Calu3 (cell line): ENCODE measurements at regions not wholly inside any gene's neighbourhood (a gene's known extent, or its start where the extent isn't known, plus 50 kb on each side); places are given as distances from the start of the nearest gene placed in this dataset.

Experiments
- BruUV-seq: library from RNA; stranded (reverse); fragments of 400-500 nt; replicated peaks from 2 replicates; lab custom pipeline; 2021; lab: Mats Ljungman, UMichigan
- CTCF ChIA-PET: fragments of 300-600 bp; sonication (Branson Sonifier 250); formaldehyde crosslinking; loops from one replicate; lab custom pipeline; 2022; ENCODE audit warnings: antibody characterized with exemption; lab: Charles Lee
- DNase-seq: peaks from one replicate; pipeline ENCODE4 v3.0.0; 2022
- H3K27ac Mint-ChIP-seq: one replicate; pipeline ENCODE4 v1.8.0; 2022; ENCODE audit warnings: mixed read lengths; ENCODE audit not compliant: unreplicated experiment
- H3K27me3 Mint-ChIP-seq: one replicate; pipeline ENCODE4 v1.8.0; 2022; ENCODE audit warnings: mixed read lengths; ENCODE audit not compliant: unreplicated experiment
- H3K36me3 Mint-ChIP-seq: one replicate; pipeline ENCODE4 v1.8.0; 2022; ENCODE audit warnings: mild to moderate bottlenecking, moderate library complexity, mixed read lengths; ENCODE audit not compliant: insufficient read depth, unreplicated experiment
- H3K4me1 Mint-ChIP-seq: one replicate; pipeline ENCODE4 v1.8.0; 2022; ENCODE audit warnings: mild to moderate bottlenecking, low read depth, mixed read lengths; ENCODE audit not compliant: unreplicated experiment
- H3K4me3 Mint-ChIP-seq: one replicate; pipeline ENCODE4 v1.8.0; 2022; ENCODE audit warnings: mild to moderate bottlenecking, low read depth, moderate library complexity, mixed read lengths; ENCODE audit not compliant: unreplicated experiment
- H3K9me3 Mint-ChIP-seq: one replicate; pipeline ENCODE4 v1.8.0; 2022; ENCODE audit warnings: low read depth, mixed read lengths; ENCODE audit not compliant: unreplicated experiment
- CTCF ChIP-seq: fragments of 200-600 bp; IDR thresholded peaks from one replicate; pipeline ENCODE4 v1.8.0; 2022; ENCODE audit warnings: antibody characterized with exemption; ENCODE audit not compliant: unreplicated experiment
- intact Hi-C: fragments of 100-400 bp; cut with micrococcal nuclease; formaldehyde crosslinking; loops from one replicate; pipeline ENCODE4 v1.10.0; 2022; ENCODE audit not compliant: unreplicated experiment

GRCh38 chr13:103833294-103833852 lies 767.2 kb upstream of the SLC10A2 start:
- intact Hi-C loops = no loop called here
- no peaks in the 10 kb centered on the region for H3K36me3 Mint-ChIP-seq
- H3K27ac Mint-ChIP-seq = no peak overlapping the region
- no peak overlapping the region for H3K4me3 Mint-ChIP-seq
- no TSS peak for BruUV-seq
- no peak for TF ChIP-seq CTCF
- H3K27me3 Mint-ChIP-seq = no peaks in the 10 kb centered on the region
- no peaks in the 10 kb centered on the region for H3K4me1 Mint-ChIP-seq
- DNase-seq = no peak
- H3K9me3 Mint-ChIP-seq = peaks cover 6% of the 10 kb centered on the region
- CTCF ChIA-PET = no interaction called here

- intact Hi-C loops = no loop called here
Measured at GRCh38 chr13:103815619-103816018, 749.4 kb upstream of the SLC10A2 start.

GRCh38 chr13:103812971-103813370 lies 746.8 kb upstream of the SLC10A2 start:
- H3K27ac Mint-ChIP-seq = no peak overlapping the region
- no peaks in the 10 kb centered on the region for H3K36me3 Mint-ChIP-seq
- no peaks in the 10 kb centered on the region for H3K4me1 Mint-ChIP-seq
- DNase-seq = no peak
- no peak for TF ChIP-seq CTCF
- intact Hi-C loops = no loop called here
- no peaks in the 10 kb centered on the region for H3K9me3 Mint-ChIP-seq
- BruUV-seq = no TSS peak
- H3K4me3 Mint-ChIP-seq = no peak overlapping the region
- no peaks in the 10 kb centered on the region for H3K27me3 Mint-ChIP-seq
- CTCF ChIA-PET = no interaction called here

More at GRCh38 chr13:103815619-103816018, 749.4 kb upstream of the SLC10A2 start:
- H3K9me3 Mint-ChIP-seq = no peaks in the 10 kb centered on the region
- no peaks in the 10 kb centered on the region for H3K27me3 Mint-ChIP-seq
- H3K4me1 Mint-ChIP-seq = no peaks in the 10 kb centered on the region
- CTCF ChIA-PET = no interaction called here
- no peak overlapping the region for H3K27ac Mint-ChIP-seq
- no peak overlapping the region for H3K4me3 Mint-ChIP-seq
- no peak for DNase-seq
- no peak for TF ChIP-seq CTCF
- BruUV-seq = no TSS peak
- no peaks in the 10 kb centered on the region for H3K36me3 Mint-ChIP-seq

GRCh38 chr13:103812558-103812957 lies 746.3 kb upstream of the SLC10A2 start:
- Mint-ChIP-seq H3K4me1 (no peaks in the 10 kb centered on the region), H3K36me3 (no peaks in the 10 kb centered on the region), H3K27ac (no peak overlapping the region), H3K9me3 (no peaks in the 10 kb centered on the region), H3K27me3 (no peaks in the 10 kb centered on the region), H3K4me3 (no peak overlapping the region)
- DNase-seq = no peak
- BruUV-seq = no TSS peak
- no peak for TF ChIP-seq CTCF
- intact Hi-C loops = no loop called here
- CTCF ChIA-PET = no interaction called here
